ENCODE measurements at regions not wholly inside any gene's neighbourhood (a gene's known extent, or its start where the extent isn't known, plus 50 kb on each side); places are given as distances from the start of the nearest gene placed in this dataset.

GRCh38 chr7:12827219-12827821 lies 139.9 kb downstream of the ARL4A start:
- TF ChIP-seq POLR2AphosphoS5 (IDR thresholded peaks at IDR 0.05) (no peak), CTCF (IDR thresholded peaks at IDR 0.05) (no peak), POLR2A (IDR thresholded peaks at IDR 0.05) (no peak)

Data from suprapubic skin (tissue), 4 donors.